GM12864 (cell line): ENCODE measurements at regions not wholly inside any gene's neighbourhood (a gene's known extent, or its start where the extent isn't known, plus 50 kb on each side); places are given as distances from the start of the nearest gene placed in this dataset.

ENCODE experiments used
- DNase-seq: peaks from one replicate; pipeline ENCODE4 v3.0.0-alpha.2; 2011; ENCODE audit warnings: low read depth
- H3K4me3 ChIP-seq: 2 replicates; pipeline ENCODE4 v1.5.1; 2011; ENCODE audit warnings: mild to moderate bottlenecking, low read depth, low read length, control low read depth
- CTCF ChIP-seq: IDR thresholded peaks from 2 replicates; pipeline ENCODE4 v1.5.1; 2011; ENCODE audit warnings: low read depth, mild to moderate bottlenecking, moderate library complexity, low read length, control low read depth, inconsistent platforms; ENCODE audit errors: missing control alignments

GRCh38 chr19:30318261-30318660 is 53.9 kb upstream of the ZNF536 start:
- DNase-seq: no peak
- no peak overlapping the region for H3K4me3 ChIP-seq
- no peak for TF ChIP-seq CTCF

GRCh38 chr19:30318936-30319335 is 53.2 kb upstream of the ZNF536 start:
- no peak overlapping the region for H3K4me3 ChIP-seq
- no peak for DNase-seq
- no peak for TF ChIP-seq CTCF

- no peak overlapping the region for H3K4me3 ChIP-seq
- TF ChIP-seq CTCF: no peak
- no peak for DNase-seq
These were observed 52.8 kb upstream of the ZNF536 start for GRCh38 chr19:30319411-30319810.

GRCh38 chr19:30319876-30320275 is 52.3 kb upstream of the ZNF536 start:
- no peak overlapping the region for H3K4me3 ChIP-seq
- no peak for TF ChIP-seq CTCF
- no peak for DNase-seq

GRCh38 chr19:30320466-30320865 is 51.7 kb upstream of the ZNF536 start:
- no peak overlapping the region for H3K4me3 ChIP-seq
- no peak for TF ChIP-seq CTCF
- no peak for DNase-seq

GRCh38 chr19:30320916-30321315 is 51.3 kb upstream of the ZNF536 start:
- DNase-seq: no peak
- H3K4me3 ChIP-seq: no peak overlapping the region
- no peak for TF ChIP-seq CTCF
